Stimulated activated CD4-positive, alpha-beta T cell treated with anti-CD3 and anti-CD28 coated beads, Interleukin-2, amount 100 ng/mL, for 4 hours (primary cell): ENCODE measurements at regions not wholly inside any gene's neighbourhood (a gene's known extent, or its start where the extent isn't known, plus 50 kb on each side); places are given as distances from the start of the nearest gene placed in this dataset.
"Not testable (repeated sequence)": the region's sequence is repeated elsewhere in the genome, so short reads cannot be mapped to it uniquely, and the experiment has no call there.

Experiments
- DNase-seq: peaks from one replicate; pipeline ENCODE4 v3.0.0-alpha.2; 2020; ENCODE audit warnings: low read depth

GRCh38 chr7:6990426-6991152 lies 164.5 kb upstream of the CCZ1B start:
- not testable (repeated sequence) for DNase-seq

GRCh38 chr7:6991169-6991611 lies 165.1 kb upstream of the CCZ1B start:
- DNase-seq, result peak; percentile 51

DNA sequence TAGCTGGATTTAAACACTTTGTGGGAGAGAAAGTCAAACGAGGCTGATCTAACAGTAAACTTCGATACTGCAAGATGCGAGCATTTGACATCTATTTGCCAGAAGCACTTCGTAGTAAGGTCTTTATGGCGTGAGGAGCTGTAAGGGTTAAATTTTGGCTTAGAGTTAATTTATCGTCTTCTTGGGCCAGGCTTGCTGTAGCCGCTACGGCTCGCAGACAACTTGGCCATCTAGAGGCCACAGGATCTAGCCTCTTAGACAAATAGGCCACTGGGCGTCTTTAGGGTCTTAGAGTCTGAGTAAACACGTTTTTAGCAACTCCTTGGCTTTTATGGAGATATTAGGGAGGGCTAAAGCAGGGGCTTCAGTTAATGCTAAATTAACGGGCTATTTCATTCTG lies 165.6 kb upstream of the CCZ1B start:
- not testable (repeated sequence) for DNase-seq

GRCh38 chr7:6992133-6992532 lies 166.1 kb upstream of the CCZ1B start:
- DNase-seq, result not testable (repeated sequence)

DNA sequence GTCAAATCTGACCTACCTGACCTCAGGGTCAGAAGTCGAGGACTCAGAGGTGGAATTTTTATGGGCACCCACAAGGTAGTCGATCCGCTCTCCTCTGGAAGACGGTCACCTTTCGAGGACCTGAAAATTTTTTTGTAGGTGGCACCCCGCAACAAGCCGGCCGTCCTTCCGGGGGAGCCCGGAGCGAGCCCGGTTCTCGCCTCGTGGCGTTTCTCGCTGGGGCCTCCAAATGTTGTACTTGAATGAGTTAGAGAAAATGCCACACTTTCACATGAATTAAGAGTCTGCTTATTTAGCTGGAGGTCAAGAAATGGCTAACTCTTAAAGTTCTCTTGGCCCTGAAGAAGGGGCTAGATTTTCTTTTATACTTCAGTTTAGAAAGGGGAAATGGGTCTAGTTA lies 169.0 kb upstream of the CCZ1B start:
- not testable (repeated sequence) for DNase-seq

GRCh38 chr7:6995493-6996289 lies 169.6 kb upstream of the CCZ1B start:
- not testable (repeated sequence) for DNase-seq

GRCh38 chr7:6999067-6999666 lies 173.1 kb upstream of the CCZ1B start:
- not testable (repeated sequence) for DNase-seq

DNA sequence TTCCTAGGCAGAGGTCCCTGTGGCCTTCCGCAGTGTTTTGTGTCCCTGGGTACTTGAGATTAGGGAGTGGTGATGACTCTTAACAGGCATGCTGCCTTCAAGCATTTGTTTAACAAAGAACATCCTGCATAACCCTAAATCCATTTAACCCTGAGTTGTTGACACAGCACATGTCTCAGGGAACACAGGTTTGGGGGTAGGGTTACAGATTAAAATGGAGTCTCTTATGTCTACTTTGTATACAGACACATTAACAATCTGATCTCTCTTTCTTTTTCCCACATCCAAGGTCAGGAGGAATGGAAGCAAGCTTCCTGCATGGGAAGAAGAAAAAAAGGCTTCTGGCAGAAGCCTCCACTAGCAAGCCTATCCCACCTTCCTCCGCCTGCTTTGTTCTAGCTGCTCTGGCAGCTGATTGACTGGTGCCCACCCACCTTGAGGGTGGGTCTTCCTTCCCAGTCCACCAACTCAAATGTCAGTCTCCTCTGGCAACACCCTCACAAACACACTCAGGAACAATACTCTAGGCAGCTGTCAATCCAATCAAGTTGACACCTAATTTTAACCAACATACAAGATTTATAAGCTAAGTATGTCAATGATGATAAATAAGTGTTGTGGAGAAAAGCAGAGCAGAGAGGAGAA lies 176.5 kb upstream of the CCZ1B start:
- DNase-seq, result no peak

- no peak for DNase-seq
Observed at GRCh38 chr7:7005303-7005702, 177.0 kb upstream of the C1GALT1 start.

DNA sequence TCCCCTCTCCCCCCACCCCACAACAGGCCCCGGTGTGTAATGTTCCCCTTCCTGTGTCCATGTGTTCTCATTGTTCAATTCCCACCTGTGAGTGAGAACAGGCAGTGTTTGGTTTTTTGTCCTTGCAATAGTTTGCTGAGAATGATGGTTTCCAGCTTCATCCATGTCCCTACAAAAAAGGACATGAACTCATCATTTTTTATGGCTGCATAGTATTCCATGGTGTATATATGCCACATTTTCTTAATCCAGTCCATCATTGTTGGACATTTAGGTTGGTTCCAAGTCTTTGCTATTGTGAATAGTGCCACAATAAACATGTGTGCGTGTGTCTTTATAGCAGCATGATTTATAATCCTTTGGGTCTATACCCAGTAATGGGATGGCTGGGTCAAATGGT lies 176.4 kb upstream of the C1GALT1 start:
- DNase-seq, result not testable (repeated sequence)

GRCh38 chr7:7011241-7011640 lies 171.1 kb upstream of the C1GALT1 start:
- not testable (repeated sequence) for DNase-seq

DNA sequence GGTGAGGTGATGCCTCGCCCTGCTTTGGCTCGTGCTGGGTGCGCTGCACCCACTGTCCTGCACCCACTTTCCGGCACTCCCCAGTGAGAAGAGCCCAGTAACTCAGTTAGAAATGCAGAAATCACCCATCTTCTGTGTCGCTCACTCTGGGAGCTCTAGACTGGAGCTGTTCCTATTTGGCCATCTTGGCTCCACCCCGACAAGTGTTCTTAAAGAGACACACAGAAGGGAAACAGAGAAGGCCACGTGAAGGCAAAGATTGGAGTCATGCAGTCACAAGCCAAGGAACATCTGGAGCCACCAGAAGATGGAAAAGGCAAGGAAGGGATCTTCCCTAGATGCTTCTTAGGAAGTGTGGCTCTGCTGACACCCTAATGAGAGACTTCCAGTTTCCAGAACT lies 170.6 kb upstream of the C1GALT1 start:
- DNase-seq, result not testable (repeated sequence)

GRCh38 chr7:7014827-7015595 lies 167.3 kb upstream of the C1GALT1 start:
- no peak for DNase-seq

GRCh38 chr7:7017707-7018280 lies 164.6 kb upstream of the C1GALT1 start:
- no peak for DNase-seq

GRCh38 chr7:7018290-7018689 lies 164.1 kb upstream of the C1GALT1 start:
- no peak for DNase-seq

DNA sequence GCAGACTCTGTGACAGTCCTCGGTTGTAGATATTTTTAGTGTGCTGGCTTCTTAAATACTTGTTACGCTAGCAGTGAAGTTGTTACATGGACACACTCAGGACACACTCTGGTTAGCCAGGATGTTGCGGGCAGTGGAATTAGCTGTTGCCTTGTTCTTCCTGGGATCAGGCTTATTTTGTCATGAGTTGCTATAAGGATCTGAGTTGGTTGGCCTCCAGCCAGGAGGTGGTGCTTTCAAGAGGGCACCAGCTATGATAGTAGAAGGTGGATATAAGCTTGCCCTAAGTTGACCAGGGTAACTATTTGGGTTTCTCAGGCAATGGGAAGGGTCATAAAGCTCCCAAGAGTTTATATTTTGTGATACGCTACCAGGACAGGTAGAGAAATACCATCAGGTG lies 150.1 kb upstream of the C1GALT1 start:
- DNase-seq, result no peak

GRCh38 chr7:7035851-7036250 lies 146.5 kb upstream of the C1GALT1 start:
- no peak for DNase-seq

GRCh38 chr7:7042286-7042893 lies 140.0 kb upstream of the C1GALT1 start:
- DNase-seq, result not testable (repeated sequence)

DNA sequence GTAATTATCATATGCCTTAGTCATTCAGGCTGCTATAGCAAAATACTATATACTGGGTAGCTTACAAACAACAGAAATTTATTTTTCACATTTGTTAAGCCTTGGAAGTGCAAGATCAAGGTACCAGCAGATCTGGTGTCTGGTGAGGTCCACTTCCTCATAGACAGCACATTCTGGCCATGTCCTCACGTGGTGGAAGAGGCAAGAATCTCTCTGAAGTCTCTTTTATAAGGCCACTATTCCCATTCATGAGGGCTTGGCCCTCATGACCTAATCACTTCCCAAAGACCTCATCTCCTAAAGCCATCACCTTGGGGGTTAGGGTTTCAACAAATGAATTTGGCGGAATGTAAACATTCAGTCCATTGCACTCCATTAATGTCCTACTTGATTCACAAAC lies 137.5 kb upstream of the C1GALT1 start:
- DNase-seq, result no peak

DNA sequence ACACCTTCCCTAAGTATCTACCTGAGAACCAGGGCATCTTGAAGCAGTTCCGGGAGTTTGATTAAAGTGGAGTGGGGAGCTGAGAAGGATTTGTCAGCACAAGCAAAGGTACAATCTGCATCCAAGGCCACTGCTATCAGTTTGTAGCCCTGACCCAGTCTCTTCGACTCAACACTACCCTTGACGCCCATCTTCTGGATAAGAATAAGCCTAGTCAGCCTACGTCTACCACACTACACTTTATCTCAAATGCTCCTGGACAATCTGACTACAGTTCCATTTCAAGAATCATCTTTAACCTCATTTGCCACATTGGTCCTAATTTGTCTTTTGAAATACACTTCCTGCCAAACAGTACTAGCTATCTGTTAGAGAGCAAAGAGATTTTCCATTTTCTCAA lies 134.1 kb upstream of the C1GALT1 start:
- DNase-seq, result no peak
